Testis (tissue), 2 donors: ENCODE measurements at regions not wholly inside any gene's neighbourhood (a gene's known extent, or its start where the extent isn't known, plus 50 kb on each side); places are given as distances from the start of the nearest gene placed in this dataset.

Experiments used
- DNase-seq: peaks from one replicate; pipeline ENCODE4 v3.0.0-alpha.2; 2019
- H3K27ac ChIP-seq, 2 donors: fragments of 200-600 bp; sonication (generic); one replicate each; pipeline ENCODE4 v1.5.1; 2019
- H3K27me3 ChIP-seq: fragments of 200-600 bp; sonication (generic); one replicate; pipeline ENCODE4 v1.5.1; 2019
- H3K36me3 ChIP-seq: fragments of 200-600 bp; sonication (generic); one replicate; pipeline ENCODE4 v1.5.1; 2017; ENCODE audit warnings: low read depth; ENCODE audit errors: missing control alignments
- H3K4me1 ChIP-seq: fragments of 200-600 bp; sonication (generic); one replicate; pipeline ENCODE4 v1.5.1; 2019
- H3K4me3 ChIP-seq, 2 donors: fragments of 200-600 bp; sonication (generic); one replicate each; pipeline ENCODE4 v1.5.1; 2017 to 2019
- H3K9me3 ChIP-seq: fragments of 200-600 bp; sonication (generic); one replicate; pipeline ENCODE4 v1.5.1; 2017
- CTCF ChIP-seq, 3 experiments: fragments of 450-650 bp in 2 of 3; fragments of 200-600 bp in 1 of 3; sonication (generic) in 1 of 3; IDR thresholded peaks; one replicate each; pipeline ENCODE4 v1.5.1; 2016 to 2019; ENCODE audit warnings: antibody characterized with exemption in 3 of 3, mild to moderate bottlenecking in 2 of 3, moderate library complexity in 1 of 3
- POLR2A ChIP-seq: fragments of 450-650 bp; IDR thresholded peaks from one replicate; pipeline ENCODE4 v1.6.1; 2017; ENCODE audit warnings: antibody characterized with exemption, mild to moderate bottlenecking, moderate library complexity
- WGBS, 2 donors: methylation state at CpG; one replicate each; pipeline ENCODE4 v1.1.5; 2018; 5-methylcytosine and 5-hydroxymethylcytosine counted together
- intact Hi-C: fragments of 100-400 bp; cut with DNase I; formaldehyde crosslinking; loops from one replicate; pipeline ENCODE4 v1.15.1; 2023; ENCODE audit warnings: low total_unique reads

DNA sequence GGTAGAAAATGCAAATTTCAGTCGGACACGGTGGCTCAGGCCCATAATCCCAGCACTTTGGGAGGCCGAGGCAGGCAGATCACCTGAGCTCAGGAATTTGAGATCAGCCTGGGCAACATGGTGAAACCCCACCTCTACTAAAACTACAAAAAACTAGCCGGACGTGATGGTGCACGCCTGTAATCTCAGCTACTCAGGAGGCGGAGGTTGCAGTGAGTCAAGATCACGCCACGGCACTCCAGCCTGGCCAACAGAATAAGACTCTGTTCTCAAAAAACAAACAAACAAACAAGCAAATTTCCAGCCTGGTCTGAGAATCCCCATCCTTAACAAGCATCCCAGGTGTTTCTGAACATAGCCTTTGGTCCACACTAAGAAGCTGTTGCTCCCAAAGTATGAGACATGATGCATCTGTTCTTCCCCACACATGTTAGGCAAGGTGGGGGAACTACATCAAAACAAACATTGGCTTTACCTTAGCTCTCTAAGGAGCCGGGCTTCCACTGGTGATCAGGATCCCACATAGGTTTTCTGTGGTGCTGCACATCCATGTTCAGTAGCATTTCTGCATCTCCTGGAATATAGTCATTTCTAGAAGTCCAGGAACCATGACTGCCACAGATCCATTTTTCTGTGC is 92.5 kb upstream of the DMRT1 start:
- no peak for DNase-seq
- peaks cover 19% of the 10 kb centered on the region for H3K4me1 ChIP-seq
- no peaks in the 10 kb centered on the region for H3K27me3 ChIP-seq
- H3K36me3 ChIP-seq: no peaks in the 10 kb centered on the region
- WGBS, 2 donors: 78 to 80% methylated on average over 10 of the region's 10 CpGs
- no peak for TF ChIP-seq POLR2A
- no peak for TF ChIP-seq CTCF (IDR thresholded peaks at IDR 0.05)
- H3K27ac ChIP-seq: no peak overlapping the region
- H3K4me3 ChIP-seq: no peak overlapping the region
- no peaks in the 10 kb centered on the region for H3K9me3 ChIP-seq
- intact Hi-C loops: loop anchor here (10.0 kb wide), 1 partner anchor 54 kb away; no protein-coding TSS in a partner anchor

- no peaks in the 10 kb centered on the region for H3K9me3 ChIP-seq
- no peak overlapping the region for H3K27ac ChIP-seq
- TF ChIP-seq POLR2A: no peak
- TF ChIP-seq CTCF (IDR thresholded peaks at IDR 0.05): no peak
- H3K4me3 ChIP-seq: no peak overlapping the region
- intact Hi-C loops: loop anchor here (10.0 kb wide), 1 partner anchor 55 kb away; no protein-coding TSS in a partner anchor
- DNase-seq: no peak
- H3K36me3 ChIP-seq: no peaks in the 10 kb centered on the region
- WGBS, 2 donors: 34 to 42% methylated on average over 5 of the region's 5 CpGs
- H3K4me1 ChIP-seq: peaks cover 19% of the 10 kb centered on the region
- H3K27me3 ChIP-seq: no peaks in the 10 kb centered on the region
Observed at GRCh38 chr9:749716-750115, 91.8 kb upstream of the DMRT1 start.

GRCh38 chr9:750249-750967 is 91.1 kb upstream of the DMRT1 start:
- Histone ChIP-seq H3K27ac (no peak overlapping the region), H3K4me3 (no peak overlapping the region), H3K27me3 (no peaks in the 10 kb centered on the region), H3K9me3 (no peaks in the 10 kb centered on the region), H3K4me1 (peaks cover 19% of the 10 kb centered on the region), H3K36me3 (no peaks in the 10 kb centered on the region)
- whole genome bisulfite sequencing, 2 donors: 73 to 87% methylated on average over 7 of the region's 7 CpGs
- TF ChIP-seq CTCF (IDR thresholded peaks at IDR 0.05) (no peak), POLR2A (no peak)
- intact Hi-C loops: no loop called here
- no peak for DNase-seq

- Histone ChIP-seq H3K9me3 (no peaks in the 10 kb centered on the region), H3K27me3 (no peaks in the 10 kb centered on the region), H3K4me3 (no peak overlapping the region), H3K4me1 (peaks cover 19% of the 10 kb centered on the region), H3K36me3 (no peaks in the 10 kb centered on the region), H3K27ac (peak overlapping the region in 1 of 2 donors; percentile 25)
- no peak for DNase-seq
- 53 to 56% methylated on average over 14 of the region's 14 CpGs for WGBS, 2 donors
- no peak for TF ChIP-seq POLR2A
- TF ChIP-seq CTCF (IDR thresholded peaks at IDR 0.05): no peak
- intact Hi-C loops: no loop called here
Observed at GRCh38 chr9:751137-752051, 90.1 kb upstream of the DMRT1 start.
